ENCODE measurements at regions not wholly inside any gene's neighbourhood (a gene's known extent, or its start where the extent isn't known, plus 50 kb on each side); places are given as distances from the start of the nearest gene placed in this dataset.
A peak's percentile ranks its signal among the peaks of the same experiment; 100 is the strongest.
"Not testable (repeated sequence)": the region's sequence is repeated elsewhere in the genome, so short reads cannot be mapped to it uniquely, and the experiment has no call there.

- Histone ChIP-seq H3K4me1 (no peaks in the 10 kb centered on the region), H3K4me3 (no peak overlapping the region), H3K27ac (no peak overlapping the region), H3K27me3 (no peaks in the 10 kb centered on the region), H3K36me3 (no peaks in the 10 kb centered on the region), H3K9me3 (no peaks in the 10 kb centered on the region)
- intact Hi-C loops (cut with DNase I) = no loop called here
- DNase-seq (peak; percentile 48), ATAC-seq (no peak)
- TF ChIP-seq CTCF (IDR thresholded peaks at IDR 0.05) = no peak
Measured at GRCh38 chr11:71322861-71323582, 70.6 kb upstream of the SHANK2 start.

GRCh38 chr11:71322192-71322735 is 69.9 kb upstream of the SHANK2 start:
- no peak for TF ChIP-seq CTCF (IDR thresholded peaks at IDR 0.05)
- H3K27ac ChIP-seq = no peak overlapping the region
- intact Hi-C loops (cut with DNase I) = no loop called here

GRCh38 chr11:71321433-71322191 is 69.2 kb upstream of the SHANK2 start:
- no peaks in the 10 kb centered on the region for H3K9me3 ChIP-seq
- no peak overlapping the region for H3K27ac ChIP-seq
- no peak overlapping the region for H3K4me3 ChIP-seq
- H3K27me3 ChIP-seq = no peaks in the 10 kb centered on the region
- no peaks in the 10 kb centered on the region for H3K36me3 ChIP-seq
- TF ChIP-seq CTCF (IDR thresholded peaks at IDR 0.05) = no peak
- intact Hi-C loops (cut with DNase I) = no loop called here
- H3K4me1 ChIP-seq = no peaks in the 10 kb centered on the region
- DNase-seq = peak; percentile 15
- no peak for ATAC-seq

More at GRCh38 chr11:71322192-71322735, 69.9 kb upstream of the SHANK2 start:
- no peaks in the 10 kb centered on the region for H3K4me1 ChIP-seq
- DNase-seq (peak; percentile 33), ATAC-seq (no peak)
- no peaks in the 10 kb centered on the region for H3K27me3 ChIP-seq
- H3K36me3 ChIP-seq = no peaks in the 10 kb centered on the region
- H3K9me3 ChIP-seq = no peaks in the 10 kb centered on the region
- H3K4me3 ChIP-seq = no peak overlapping the region

- DNase-seq (no peak), ATAC-seq (no peak)
- H3K9me3 ChIP-seq = no peaks in the 10 kb centered on the region
- no peaks in the 10 kb centered on the region for H3K27me3 ChIP-seq
- no peak overlapping the region for H3K4me3 ChIP-seq
- H3K4me1 ChIP-seq = no peaks in the 10 kb centered on the region
- no peak for TF ChIP-seq CTCF (IDR thresholded peaks at IDR 0.05)
- intact Hi-C loops (cut with DNase I) = no loop called here
- H3K27ac ChIP-seq = no peak overlapping the region
- H3K36me3 ChIP-seq = no peaks in the 10 kb centered on the region
Measured at GRCh38 chr11:71316701-71317100, 64.3 kb upstream of the SHANK2 start.

GRCh38 chr11:71312616-71313015 is 60.2 kb upstream of the SHANK2 start:
- H3K9me3 ChIP-seq; H3K27ac ChIP-seq; H3K4me1 ChIP-seq; H3K4me3 ChIP-seq; H3K27me3 ChIP-seq; intact Hi-C loops (cut with DNase I); ATAC-seq; H3K36me3 ChIP-seq: not testable (repeated sequence)
- peak; percentile 30 for DNase-seq

- no peak overlapping the region for H3K27ac ChIP-seq
- no peak for TF ChIP-seq CTCF (IDR thresholded peaks at IDR 0.05)
- no peaks in the 10 kb centered on the region for H3K4me1 ChIP-seq
- ATAC-seq (no peak), DNase-seq (peak; percentile 11)
- no peaks in the 10 kb centered on the region for H3K36me3 ChIP-seq
- intact Hi-C loops (cut with DNase I) = no loop called here
- H3K4me3 ChIP-seq = no peak overlapping the region
- H3K27me3 ChIP-seq = no peaks in the 10 kb centered on the region
- no peaks in the 10 kb centered on the region for H3K9me3 ChIP-seq
Measured at GRCh38 chr11:71311928-71312510, 59.6 kb upstream of the SHANK2 start.
